CD14-positive monocyte (primary cell): ENCODE measurements at regions not wholly inside any gene's neighbourhood (a gene's known extent, or its start where the extent isn't known, plus 50 kb on each side); places are given as distances from the start of the nearest gene placed in this dataset.

Experiments
- DNase-seq, 3 donors: peaks; one replicate each; pipeline ENCODE4 v3.0.0-alpha.2; 2011 to 2022
- H2AFZ ChIP-seq: 2 replicates; pipeline ENCODE4 v1.6.0; 2012; ENCODE audit warnings: mild to moderate bottlenecking, low read depth, low read length, inconsistent platforms; ENCODE audit not compliant: insufficient read depth, poor library complexity, severe bottlenecking
- H3K27ac ChIP-seq, 2 donors: 1 replicate in 1 of 2; 2 replicates in 1 of 2; pipeline ENCODE4 v1.5.1; 2012 to 2013; ENCODE audit warnings: low read length in 2 of 2, control low read depth in 1 of 2, inconsistent platforms in 1 of 2, low read depth in 1 of 2, mild to moderate bottlenecking in 1 of 2
- H3K27me3 ChIP-seq, 2 donors: one replicate each; pipeline versions ENCODE4 v1.6.0 to v1.6.1; 2011 to 2013; ENCODE audit warnings: low read length in 2 of 2; ENCODE audit not compliant: control insufficient read depth in 2 of 2, insufficient read depth in 2 of 2
- H3K36me3 ChIP-seq, 2 donors: replicated peaks in 1 of 2; 1 replicate in 1 of 2; 2 replicates in 1 of 2; pipeline versions ENCODE4 v1.5.1 to v1.6.1; 2012 to 2013; ENCODE audit warnings: low read length in 2 of 2, control low read depth in 1 of 2, inconsistent platforms in 1 of 2, mild to moderate bottlenecking in 1 of 2; ENCODE audit not compliant: insufficient read depth in 2 of 2, control insufficient read depth in 1 of 2
- H3K4me1 ChIP-seq, 2 donors: 1 replicate in 1 of 2; 2 replicates in 1 of 2; pipeline versions ENCODE4 v1.5.1 to v1.6.1; 2012 to 2013; ENCODE audit warnings: low read length in 2 of 2, control low read depth in 1 of 2, inconsistent platforms in 1 of 2, mild to moderate bottlenecking in 1 of 2, moderate library complexity in 1 of 2; ENCODE audit not compliant: insufficient read depth in 2 of 2, control insufficient read depth in 1 of 2
- H3K4me2 ChIP-seq: replicated peaks from 2 replicates; pipeline ENCODE3; 2012; ENCODE audit warnings: low read length, moderate library complexity, mild to moderate bottlenecking; ENCODE audit not compliant: poor library complexity, severe bottlenecking; ENCODE audit errors: extremely low read depth
- H3K4me3 ChIP-seq, 3 experiments: fragments of 200-600 bp in 1 of 3; sonication (generic) in 1 of 3; replicated peaks in 1 of 3; 1 replicate in 2 of 3; 2 replicates in 1 of 3; pipeline ENCODE4 v1.5.1; 2011 to 2013; ENCODE audit warnings: low read length in 3 of 3, mild to moderate bottlenecking in 3 of 3, control low read depth in 2 of 3, low read depth in 2 of 3, inconsistent platforms in 1 of 3, moderate library complexity in 1 of 3
- H3K79me2 ChIP-seq: 2 replicates; pipeline ENCODE4 v1.6.0; 2012; ENCODE audit warnings: mild to moderate bottlenecking, control low read depth, inconsistent platforms, low read length, moderate library complexity; ENCODE audit not compliant: insufficient read depth
- H3K9ac ChIP-seq: 2 replicates; pipeline ENCODE4 v1.6.0; 2017; ENCODE audit warnings: low read length, mild to moderate bottlenecking; ENCODE audit not compliant: insufficient read depth, poor library complexity, severe bottlenecking
- H3K9me3 ChIP-seq, 2 donors: replicated peaks in 1 of 2; 1 replicate in 1 of 2; 2 replicates in 1 of 2; pipeline versions ENCODE4 v1.5.1 to v1.6.1; 2012 to 2013; ENCODE audit warnings: low read length in 2 of 2, control low read depth in 1 of 2; ENCODE audit not compliant: control insufficient read depth in 1 of 2, insufficient read depth in 1 of 2
- H4K20me1 ChIP-seq: 2 replicates; pipeline ENCODE4 v1.6.0; 2012; ENCODE audit warnings: mild to moderate bottlenecking, low read length, control low read depth, moderate library complexity; ENCODE audit not compliant: insufficient read depth
- H3K27ac Mint-ChIP-seq, 7 donors: one replicate each; pipeline ENCODE4 v1.8.0; 2020; ENCODE audit warnings: mild to moderate bottlenecking in 7 of 7, mixed read lengths in 7 of 7, moderate library complexity in 6 of 7, inconsistent platforms in 2 of 7
- H3K27me3 Mint-ChIP-seq, 3 donors: one replicate each; pipeline ENCODE4 v1.8.0; 2021 to 2022; ENCODE audit warnings: low read depth in 3 of 3, mild to moderate bottlenecking in 3 of 3, mixed read lengths in 3 of 3, moderate library complexity in 3 of 3, inconsistent platforms in 1 of 3
- H3K36me3 Mint-ChIP-seq, 2 donors: one replicate each; pipeline ENCODE4 v1.8.0; 2020; ENCODE audit warnings: mixed read lengths in 2 of 2, inconsistent platforms in 1 of 2, mild to moderate bottlenecking in 1 of 2
- H3K4me1 Mint-ChIP-seq: one replicate; pipeline ENCODE4 v1.8.0; 2020; ENCODE audit warnings: mild to moderate bottlenecking, mixed read lengths
- H3K4me3 Mint-ChIP-seq, 2 donors: one replicate each; pipeline ENCODE4 v1.8.0; 2020; ENCODE audit warnings: mild to moderate bottlenecking in 2 of 2, mixed read lengths in 2 of 2, moderate library complexity in 1 of 2
- H3K9me3 Mint-ChIP-seq, 7 donors: one replicate each; pipeline ENCODE4 v1.8.0; 2020 to 2022; ENCODE audit warnings: mixed read lengths in 7 of 7, mild to moderate bottlenecking in 6 of 7, moderate library complexity in 6 of 7, inconsistent platforms in 2 of 7
- CTCF ChIP-seq: fragments of 200-600 bp; IDR thresholded peaks from one replicate; pipeline ENCODE4 v1.8.0; 2022; ENCODE audit warnings: antibody characterized with exemption, mild to moderate bottlenecking
- WGBS: methylation state at CpG from one replicate; pipeline ENCODE4 v1.1.5; 2013; ENCODE audit warnings: missing lambda C conversion rate; ENCODE audit not compliant: insufficient coverage; 5-methylcytosine and 5-hydroxymethylcytosine counted together
- intact Hi-C, 2 donors: fragments of 100-400 bp; cut with micrococcal nuclease; formaldehyde crosslinking; loops; one replicate each; pipeline versions ENCODE4 v1.15.0 to v1.15.1; 2023

- Histone ChIP-seq H3K79me2 (no peaks in the 10 kb centered on the region), H3K36me3 (no peaks in the 10 kb centered on the region), H3K27me3 (no peaks in the 10 kb centered on the region), H4K20me1 (no peaks in the 10 kb centered on the region), H3K9me3 (peaks cover 0 to 5% of the 10 kb centered on the region in 2 donors), H2AFZ (no peak overlapping the region), H3K4me3 (no peak overlapping the region), H3K4me2 (no peak overlapping the region), H3K27ac (no peak overlapping the region), H3K4me1 (no peaks in the 10 kb centered on the region), H3K9ac (no peak overlapping the region)
- Mint-ChIP-seq H3K4me1 (no peaks in the 10 kb centered on the region), H3K4me3 (no peak overlapping the region), H3K9me3 (peaks cover 0 to 5% (median 3%) of the 10 kb centered on the region in 7 donors), H3K36me3 (no peaks in the 10 kb centered on the region), H3K27me3 (no peaks in the 10 kb centered on the region), H3K27ac (no peak overlapping the region)
- no peak for TF ChIP-seq CTCF
- WGBS = 100% methylated on average over 1 of the region's 3 CpGs
- no peak for DNase-seq
- intact Hi-C loops = no loop called here
Measured at GRCh38 chr16:59701963-59702930, 968.1 kb upstream of the GOT2 start.

GRCh38 chr16:59699786-59700185 lies 965.7 kb upstream of the GOT2 start:
- Histone ChIP-seq H3K4me1 (no peaks in the 10 kb centered on the region), H3K36me3 (no peaks in the 10 kb centered on the region), H3K79me2 (no peaks in the 10 kb centered on the region), H3K4me3 (no peak overlapping the region), H3K9ac (no peak overlapping the region), H2AFZ (no peak overlapping the region), H3K9me3 (no peaks in the 10 kb centered on the region), H3K4me2 (no peak overlapping the region), H3K27me3 (no peaks in the 10 kb centered on the region), H4K20me1 (no peaks in the 10 kb centered on the region), H3K27ac (no peak overlapping the region)
- no peak overlapping the region for H3K27ac Mint-ChIP-seq
- no CpG with 5 or more reads among the region's 1 CpG for WGBS
- H3K9me3 Mint-ChIP-seq = peaks cover 0 to 7% (median 0%) of the 10 kb centered on the region in 7 donors
- peaks cover 0 to 2% (median 0%) of the 10 kb centered on the region in 3 donors for H3K27me3 Mint-ChIP-seq
- intact Hi-C loops = no loop called here
- H3K4me3 Mint-ChIP-seq = no peak overlapping the region
- H3K4me1 Mint-ChIP-seq = no peaks in the 10 kb centered on the region
- no peak for DNase-seq
- TF ChIP-seq CTCF = no peak
- no peaks in the 10 kb centered on the region for H3K36me3 Mint-ChIP-seq
